OCI-LY7 (cell line): ENCODE measurements at regions not wholly inside any gene's neighbourhood (a gene's known extent, or its start where the extent isn't known, plus 50 kb on each side); places are given as distances from the start of the nearest gene placed in this dataset.

Experiments used
- BruUV-seq: library from RNA; stranded (reverse); fragments of 400-500 nt; replicated peaks from 2 replicates; lab custom pipeline; 2021; lab: Mats Ljungman, UMichigan
- CTCF ChIA-PET: fragments of 300-600 bp; sonication (Branson Sonifier 250); formaldehyde crosslinking; loops from one replicate; lab custom pipeline; 2022; ENCODE audit warnings: antibody characterized with exemption; ENCODE audit not compliant: unreplicated experiment; lab: Charles Lee
- POLR2A ChIA-PET: fragments of 300-600 bp; sonication (Branson Sonifier 250); formaldehyde crosslinking; loops from one replicate; lab custom pipeline; 2022; ENCODE audit warnings: antibody characterized with exemption; lab: Charles Lee
- DNase-seq: peaks from one replicate; pipeline ENCODE4 v3.0.0-alpha.2; 2015; ENCODE audit warnings: low spot score
- H2AFZ ChIP-seq: fragments of 200-600 bp; sonication (generic), shearing (Covaris generic); 2 replicates; pipeline ENCODE4 v1.6.1; 2014; ENCODE audit warnings: mild to moderate bottlenecking, antibody characterized with exemption, low read length, moderate library complexity
- H3K27ac ChIP-seq: fragments of 200-600 bp; sonication (generic); 2 replicates; pipeline ENCODE4 v1.5.1; 2014; ENCODE audit warnings: mixed run types, low read depth, mild to moderate bottlenecking, moderate library complexity, low read length, inconsistent platforms; ENCODE audit not compliant: poor library complexity, severe bottlenecking
- H3K36me3 ChIP-seq: fragments of 200-600 bp; sonication (generic); 2 replicates; pipeline ENCODE4 v1.6.1; 2014; ENCODE audit warnings: mild to moderate bottlenecking, antibody characterized with exemption, low read length, moderate library complexity, mixed read lengths; ENCODE audit not compliant: insufficient read depth
- H3K4me1 ChIP-seq: fragments of 200-600 bp; sonication (generic); 2 replicates; pipeline ENCODE4 v1.5.1; 2014; ENCODE audit warnings: mild to moderate bottlenecking, low read length; ENCODE audit not compliant: insufficient read depth, poor library complexity, severe bottlenecking
- H3K4me2 ChIP-seq: fragments of 200-600 bp; sonication (generic); 2 replicates; pipeline ENCODE4 v1.6.1; 2014; ENCODE audit warnings: mild to moderate bottlenecking, low read length
- H3K4me3 ChIP-seq: fragments of 200-600 bp; sonication (generic); 2 replicates; pipeline ENCODE4 v1.5.1; 2014; ENCODE audit warnings: mild to moderate bottlenecking, low read depth, low read length; ENCODE audit not compliant: poor library complexity, severe bottlenecking
- H3K79me2 ChIP-seq: fragments of 200-600 bp; sonication (generic); 2 replicates; pipeline ENCODE4 v1.6.1; 2016; ENCODE audit warnings: low read depth, mild to moderate bottlenecking, low read length, moderate library complexity, mixed read lengths; ENCODE audit not compliant: insufficient read depth
- H3K9me2 ChIP-seq: fragments of 200-600 bp; sonication (generic); 2 replicates; pipeline ENCODE4 v1.6.1; 2016; ENCODE audit warnings: mild to moderate bottlenecking, low read length, mixed read lengths; ENCODE audit not compliant: insufficient read depth
- H3K9me3 ChIP-seq: fragments of 200-600 bp; sonication (generic); 2 replicates; pipeline ENCODE4 v1.6.1; 2014; ENCODE audit warnings: mild to moderate bottlenecking, mixed run types, low read length, mixed read lengths
- H4K20me1 ChIP-seq: fragments of 200-600 bp; sonication (generic); 2 replicates; pipeline ENCODE4 v1.6.1; 2014; ENCODE audit warnings: mild to moderate bottlenecking, antibody characterized with exemption, low read length, moderate library complexity, mixed read lengths; ENCODE audit not compliant: insufficient read depth
- CTCF ChIP-seq: fragments of 200-600 bp; sonication (generic); conservative IDR thresholded peaks from 2 replicates; pipeline ENCODE4 v1.5.1; 2014; ENCODE audit warnings: mild to moderate bottlenecking, antibody characterized with exemption, low read length, moderate library complexity, mixed read lengths
- EZH2phosphoT487 ChIP-seq: fragments of 200-600 bp; sonication (generic); IDR thresholded peaks from 2 replicates; pipeline ENCODE4 v1.6.1; 2018; ENCODE audit warnings: low read depth, borderline replicate concordance, mild to moderate bottlenecking, mixed run types, antibody characterized with exemption, low read length, moderate library complexity, mixed read lengths
- intact Hi-C: fragments of 100-400 bp; cut with micrococcal nuclease; formaldehyde crosslinking; loops from one replicate; pipeline ENCODE4 v1.10.0; 2022; ENCODE audit not compliant: unreplicated experiment

GRCh38 chr6:93021235-93021915, 398.0 kb downstream of the EPHA7 start:
- Histone ChIP-seq H3K9me3 (no peaks in the 10 kb centered on the region), H3K9me2 (no peaks in the 10 kb centered on the region), H3K36me3 (no peaks in the 10 kb centered on the region), H3K4me3 (no peak overlapping the region), H4K20me1 (no peaks in the 10 kb centered on the region), H3K27ac (no peak overlapping the region), H3K4me1 (no peaks in the 10 kb centered on the region), H3K79me2 (no peaks in the 10 kb centered on the region), H2AFZ (no peak overlapping the region), H3K4me2 (no peak overlapping the region)
- TF ChIP-seq EZH2phosphoT487 (no peak), CTCF (no peak)
- intact Hi-C loops, result no loop called here
- POLR2A ChIA-PET, result interaction anchor here (0.7 to 1.1 kb wide), 2 partner anchors 10 to 523 kb away, joined by 3 read pairs; no protein-coding TSS in a partner anchor
- BruUV-seq, result no TSS peak
- DNase-seq, result no peak
- CTCF ChIA-PET, result no interaction called here

GRCh38 chr6:93017626-93018025, 401.7 kb downstream of the EPHA7 start:
- H4K20me1 ChIP-seq, result no peaks in the 10 kb centered on the region
- H3K27ac ChIP-seq, result no peak overlapping the region
- H3K4me1 ChIP-seq, result no peaks in the 10 kb centered on the region
- H3K4me2 ChIP-seq, result no peak overlapping the region
- intact Hi-C loops, result no loop called here
- DNase-seq, result no peak
- BruUV-seq, result no TSS peak
- POLR2A ChIA-PET, result no interaction called here
- H3K79me2 ChIP-seq, result no peaks in the 10 kb centered on the region
- H2AFZ ChIP-seq, result no peak overlapping the region
- CTCF ChIA-PET, result no interaction called here
- no peaks in the 10 kb centered on the region for H3K9me2 ChIP-seq
- no peaks in the 10 kb centered on the region for H3K36me3 ChIP-seq
- TF ChIP-seq EZH2phosphoT487 (no peak), CTCF (0 out of 2 replicates have a peak, but pooled peaks have one; percentile 1)
- H3K4me3 ChIP-seq, result no peak overlapping the region
- H3K9me3 ChIP-seq, result no peaks in the 10 kb centered on the region

- ChIA-PET POLR2A (no interaction called here), CTCF (no interaction called here)
- H3K79me2 ChIP-seq, result no peaks in the 10 kb centered on the region
- H4K20me1 ChIP-seq, result no peaks in the 10 kb centered on the region
- H3K4me3 ChIP-seq, result no peak overlapping the region
- no peak overlapping the region for H3K4me2 ChIP-seq
- peak; percentile 12 for DNase-seq
- intact Hi-C loops, result no loop called here
- H3K4me1 ChIP-seq, result no peaks in the 10 kb centered on the region
- no peak overlapping the region for H3K27ac ChIP-seq
- no peaks in the 10 kb centered on the region for H3K36me3 ChIP-seq
- no peaks in the 10 kb centered on the region for H3K9me2 ChIP-seq
- H2AFZ ChIP-seq, result no peak overlapping the region
- H3K9me3 ChIP-seq, result no peaks in the 10 kb centered on the region
- TF ChIP-seq EZH2phosphoT487 (no peak), CTCF (0 out of 2 replicates have a peak, but pooled peaks have one; percentile 45)
- no TSS peak for BruUV-seq
These were observed 402.1 kb downstream of the EPHA7 start for GRCh38 chr6:93017213-93017612.
